A549 (cell line): ENCODE measurements at regions not wholly inside any gene's neighbourhood (a gene's known extent, or its start where the extent isn't known, plus 50 kb on each side); places are given as distances from the start of the nearest gene placed in this dataset.

Source experiments
- ATAC-seq, 2 experiments: fragments of 200-7000 bp in 1 of 2; fragments of >200 bp in 1 of 2; cut with Nextera tagmentation in 1 of 2; cut with Tn5 transposase in 1 of 2; 3 replicates each; pipeline versions ENCODE4 v1.8.0 to v1.9.1; 2018 to 2020; ENCODE audit warnings: mild to moderate bottlenecking in 1 of 2, moderate library complexity in 1 of 2
- CTCF ChIA-PET: fragments of 300-600 bp; sonication (Branson Sonifier 250); formaldehyde crosslinking; extraction: SDS; loops from one replicate; lab custom pipeline; 2021; ENCODE audit warnings: antibody characterized with exemption, inconsistent platforms; lab: Yijun Ruan, JAX
- POLR2A ChIA-PET: fragments of 350-600 bp; formaldehyde crosslinking; extraction: SDS; loops from one replicate; lab custom pipeline; 2021; ENCODE audit warnings: antibody characterized with exemption, inconsistent platforms; lab: Yijun Ruan, JAX
- DNase-seq, 2 experiments: peaks; one replicate each; pipeline versions ENCODE4 v3.0.0 to v3.0.0-alpha.2; 2011 to 2016; ENCODE audit warnings: low read depth in 1 of 2, low spot score in 1 of 2
- FAIRE-seq: peaks from 2 replicates; lab custom pipeline; 2011; peaks lifted over from hg19 to GRCh38; lab: Jason Lieb, UNC
- H3K27ac ChIP-seq, 2 experiments: fragments of >200 bp; sonication (Bioruptor Twin); formaldehyde crosslinking; 3 replicates each; pipeline ENCODE4 v1.5.1; 2016 to 2017
- H3K4me1 ChIP-seq: fragments of >200 bp; sonication (Bioruptor Twin); formaldehyde crosslinking; 3 replicates; pipeline ENCODE4 v1.6.1; 2016
- H3K4me2 ChIP-seq: fragments of >200 bp; sonication (Bioruptor Twin); formaldehyde crosslinking; 3 replicates; pipeline ENCODE4 v1.6.1; 2016
- H3K4me3 ChIP-seq: fragments of >200 bp; sonication (Bioruptor Twin); formaldehyde crosslinking; 3 replicates; pipeline ENCODE4 v1.5.1; 2016
- H3K9me3 ChIP-seq: fragments of >200 bp; sonication (Bioruptor Twin); formaldehyde crosslinking; 3 replicates; pipeline ENCODE4 v1.6.1; 2016
- CEBPB ChIP-seq, 2 experiments: fragments of >200 bp in 1 of 2; sonication (Bioruptor Twin) in 1 of 2; formaldehyde crosslinking in 1 of 2; IDR thresholded peaks; 2 replicates each; pipeline ENCODE4 v1.6.1; 2012 to 2016
- CHD2 ChIP-seq: fragments of 150-350 bp; IDR thresholded peaks from 2 replicates; pipeline ENCODE4 v1.6.1; 2014; ENCODE audit warnings: low read length; ENCODE audit not compliant: partially characterized antibody
- ELK1 ChIP-seq: fragments of 150-350 bp; IDR thresholded peaks from 2 replicates; pipeline ENCODE4 v1.6.1; 2014; ENCODE audit warnings: low read depth, mild to moderate bottlenecking, low read length
- EP300 ChIP-seq, 2 experiments: fragments of >200 bp; sonication (Bioruptor Twin); formaldehyde crosslinking; IDR thresholded peaks; 2 replicates in 1 of 2; 3 replicates in 1 of 2; pipeline ENCODE4 v1.6.1; 2016 to 2017
- JUN ChIP-seq, 2 experiments: fragments of >200 bp; sonication (Bioruptor Twin); formaldehyde crosslinking; IDR thresholded peaks; 2 replicates in 1 of 2; 3 replicates in 1 of 2; pipeline ENCODE4 v1.6.1; 2016 to 2017
- MAFK ChIP-seq: fragments of 450-650 bp; IDR thresholded peaks from 2 replicates; pipeline ENCODE4 v1.6.1; 2014; ENCODE audit not compliant: partially characterized antibody
- MAZ ChIP-seq: fragments of 150-350 bp; IDR thresholded peaks from 2 replicates; pipeline ENCODE4 v1.6.1; 2014; ENCODE audit warnings: antibody characterized with exemption, low read depth, low read length, borderline replicate concordance
- MYC ChIP-seq: IDR thresholded peaks from 2 replicates; pipeline ENCODE4 v1.6.1; 2012; ENCODE audit warnings: mild to moderate bottlenecking, inconsistent platforms, low read length, improper control_type of control experiment, borderline replicate concordance
- NFE2L2 ChIP-seq: fragments of 150-350 bp; conservative IDR thresholded peaks from 2 replicates; pipeline ENCODE4 v1.6.1; 2014; ENCODE audit warnings: low read length
- NR3C1 ChIP-seq: fragments of >200 bp; sonication (Bioruptor Twin); formaldehyde crosslinking; IDR thresholded peaks from 3 replicates; pipeline ENCODE4 v1.6.1; 2017
- PHF8 ChIP-seq: fragments of 200-600 bp; sonication (generic); IDR thresholded peaks from 2 replicates; pipeline ENCODE4 v1.6.1; 2016; ENCODE audit warnings: low read depth, mild to moderate bottlenecking, antibody characterized with exemption, moderate library complexity, borderline replicate concordance
- RAD21 ChIP-seq, 2 experiments: fragments of >200 bp in 1 of 2; sonication (Bioruptor Twin) in 1 of 2; formaldehyde crosslinking in 1 of 2; IDR thresholded peaks in 1 of 2; conservative IDR thresholded peaks in 1 of 2; 2 replicates in 1 of 2; 3 replicates in 1 of 2; pipeline ENCODE4 v1.6.1; 2012 to 2018; ENCODE audit warnings: inconsistent platforms in 1 of 2
- RARB ChIP-seq: fragments of 250-450 bp; sonication (Bioruptor Pico); IDR thresholded peaks from 2 replicates; pipeline ENCODE4 v1.8.0; 2021; ENCODE audit warnings: mild to moderate bottlenecking, moderate library complexity
- RCOR1 ChIP-seq: fragments of 150-350 bp; IDR thresholded peaks from 2 replicates; pipeline ENCODE4 v1.6.1; 2014; ENCODE audit warnings: antibody characterized with exemption, low read length, low read depth
- REST ChIP-seq: fragments of 200-600 bp; sonication (generic); IDR thresholded peaks from 2 replicates; pipeline ENCODE4 v1.6.1; 2016; ENCODE audit warnings: antibody characterized with exemption, mild to moderate bottlenecking, moderate library complexity
- SMC3 ChIP-seq: fragments of >200 bp; sonication (Bioruptor Twin); formaldehyde crosslinking; IDR thresholded peaks from 3 replicates; pipeline ENCODE4 v1.6.1; 2018; ENCODE audit warnings: inconsistent platforms
- WGBS: methylation state at CpG from one replicate; pipeline ENCODE4 v1.1.6; 2017; ENCODE audit errors: missing lambda C conversion rate; 5-methylcytosine and 5-hydroxymethylcytosine counted together
- TF ChIP-seq, protein P1 (sequence below): fragments of >200 bp; sonication (Bioruptor Twin); formaldehyde crosslinking; IDR thresholded peaks from 3 replicates; pipeline ENCODE4 v1.5.1; 2016
- TF ChIP-seq, protein P2 (sequence below): fragments of 250-450 bp; sonication (Bioruptor Pico); IDR thresholded peaks from 2 replicates; pipeline ENCODE4 v1.5.0; 2020; ENCODE audit warnings: low read depth, mild to moderate bottlenecking, moderate library complexity
- TF ChIP-seq, protein P3 (sequence below): IDR thresholded peaks from 2 replicates; pipeline ENCODE4 v1.6.1; 2012
- TF ChIP-seq, protein P4 (sequence below): IDR thresholded peaks from 2 replicates; pipeline ENCODE4 v1.6.1; 2012; ENCODE audit warnings: low read depth, borderline replicate concordance
- TF ChIP-seq, protein P5 (sequence below): fragments of 450-650 bp; IDR thresholded peaks from 2 replicates; pipeline ENCODE4 v1.6.1; 2014; ENCODE audit warnings: antibody characterized with exemption

GRCh38 chr1:186617926-186618325 lies 62.3 kb downstream of the PTGS2 start:
- peak overlapping the region; percentile 44 for H3K4me3 ChIP-seq

More at GRCh38 chr1:186617926-186618325, 62.3 kb downstream of the PTGS2 start:
- Histone ChIP-seq H3K27ac (peak overlapping the region; percentile 79), H3K4me1 (peaks cover 7% of the 10 kb centered on the region), H3K4me2 (peak overlapping the region; percentile 96), H3K9me3 (no peaks in the 10 kb centered on the region)
- FAIRE-seq (no peak), DNase-seq (peak; percentile 56 to 57), ATAC-seq (peak; percentile 90 to 91)
- ChIA-PET CTCF (interaction anchor here (0.7 to 4.2 kb wide), 10 partner anchors 11 to 368 kb away, joined by 3 to 13 read pairs (median 4); partner anchors contain the start of gene PTGS2), POLR2A (interaction anchor here (0.9 to 1.6 kb wide), 2 partner anchors 12 to 62 kb away, joined by 3 to 6 read pairs; partner anchors contain the start of gene PTGS2)
- TF ChIP-seq NR3C1 (no peak), RCOR1 (no peak), RARB (CRISPR knock-in tag) (no peak), MAZ (no peak), PHF8 (no peak), SMC3 (peak; percentile 49), REST (no peak), EP300 (IDR thresholded peaks at IDR 0.05) (no peak), RAD21 (conservative IDR thresholded peaks at IDR 0.05 in 1 of 2, IDR thresholded peaks at IDR 0.05 in 1 of 2) (peak; percentile 44 to 47; a peak in 4 of 5 replicates), ELK1 (no peak), MYC (no peak), MAFK (peak; percentile 82), CHD2 (no peak), CEBPB (IDR thresholded peaks at IDR 0.05) (no peak), JUN (IDR thresholded peaks at IDR 0.05) (no peak), NFE2L2 (no peak)
- TF ChIP-seq, protein P1, sequence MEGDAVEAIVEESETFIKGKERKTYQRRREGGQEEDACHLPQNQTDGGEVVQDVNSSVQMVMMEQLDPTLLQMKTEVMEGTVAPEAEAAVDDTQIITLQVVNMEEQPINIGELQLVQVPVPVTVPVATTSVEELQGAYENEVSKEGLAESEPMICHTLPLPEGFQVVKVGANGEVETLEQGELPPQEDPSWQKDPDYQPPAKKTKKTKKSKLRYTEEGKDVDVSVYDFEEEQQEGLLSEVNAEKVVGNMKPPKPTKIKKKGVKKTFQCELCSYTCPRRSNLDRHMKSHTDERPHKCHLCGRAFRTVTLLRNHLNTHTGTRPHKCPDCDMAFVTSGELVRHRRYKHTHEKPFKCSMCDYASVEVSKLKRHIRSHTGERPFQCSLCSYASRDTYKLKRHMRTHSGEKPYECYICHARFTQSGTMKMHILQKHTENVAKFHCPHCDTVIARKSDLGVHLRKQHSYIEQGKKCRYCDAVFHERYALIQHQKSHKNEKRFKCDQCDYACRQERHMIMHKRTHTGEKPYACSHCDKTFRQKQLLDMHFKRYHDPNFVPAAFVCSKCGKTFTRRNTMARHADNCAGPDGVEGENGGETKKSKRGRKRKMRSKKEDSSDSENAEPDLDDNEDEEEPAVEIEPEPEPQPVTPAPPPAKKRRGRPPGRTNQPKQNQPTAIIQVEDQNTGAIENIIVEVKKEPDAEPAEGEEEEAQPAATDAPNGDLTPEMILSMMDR, result peak; percentile 33
- TF ChIP-seq, protein P2, sequence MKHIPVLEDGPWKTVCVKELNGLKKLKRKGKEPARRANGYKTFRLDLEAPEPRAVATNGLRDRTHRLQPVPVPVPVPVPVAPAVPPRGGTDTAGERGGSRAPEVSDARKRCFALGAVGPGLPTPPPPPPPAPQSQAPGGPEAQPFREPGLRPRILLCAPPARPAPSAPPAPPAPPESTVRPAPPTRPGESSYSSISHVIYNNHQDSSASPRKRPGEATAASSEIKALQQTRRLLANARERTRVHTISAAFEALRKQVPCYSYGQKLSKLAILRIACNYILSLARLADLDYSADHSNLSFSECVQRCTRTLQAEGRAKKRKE (CRISPR knock-in tag), result no peak
- TF ChIP-seq, protein P3, sequence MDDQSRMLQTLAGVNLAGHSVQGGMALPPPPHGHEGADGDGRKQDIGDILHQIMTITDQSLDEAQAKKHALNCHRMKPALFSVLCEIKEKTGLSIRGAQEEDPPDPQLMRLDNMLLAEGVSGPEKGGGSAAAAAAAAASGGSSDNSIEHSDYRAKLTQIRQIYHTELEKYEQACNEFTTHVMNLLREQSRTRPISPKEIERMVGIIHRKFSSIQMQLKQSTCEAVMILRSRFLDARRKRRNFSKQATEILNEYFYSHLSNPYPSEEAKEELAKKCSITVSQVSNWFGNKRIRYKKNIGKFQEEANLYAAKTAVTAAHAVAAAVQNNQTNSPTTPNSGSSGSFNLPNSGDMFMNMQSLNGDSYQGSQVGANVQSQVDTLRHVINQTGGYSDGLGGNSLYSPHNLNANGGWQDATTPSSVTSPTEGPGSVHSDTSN, result no peak
- TF ChIP-seq, protein P4, sequence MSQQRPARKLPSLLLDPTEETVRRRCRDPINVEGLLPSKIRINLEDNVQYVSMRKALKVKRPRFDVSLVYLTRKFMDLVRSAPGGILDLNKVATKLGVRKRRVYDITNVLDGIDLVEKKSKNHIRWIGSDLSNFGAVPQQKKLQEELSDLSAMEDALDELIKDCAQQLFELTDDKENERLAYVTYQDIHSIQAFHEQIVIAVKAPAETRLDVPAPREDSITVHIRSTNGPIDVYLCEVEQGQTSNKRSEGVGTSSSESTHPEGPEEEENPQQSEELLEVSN, result no peak
- TF ChIP-seq, protein P5, sequence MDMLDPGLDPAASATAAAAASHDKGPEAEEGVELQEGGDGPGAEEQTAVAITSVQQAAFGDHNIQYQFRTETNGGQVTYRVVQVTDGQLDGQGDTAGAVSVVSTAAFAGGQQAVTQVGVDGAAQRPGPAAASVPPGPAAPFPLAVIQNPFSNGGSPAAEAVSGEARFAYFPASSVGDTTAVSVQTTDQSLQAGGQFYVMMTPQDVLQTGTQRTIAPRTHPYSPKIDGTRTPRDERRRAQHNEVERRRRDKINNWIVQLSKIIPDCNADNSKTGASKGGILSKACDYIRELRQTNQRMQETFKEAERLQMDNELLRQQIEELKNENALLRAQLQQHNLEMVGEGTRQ, result no peak
- 8% methylated on average over 7 of the region's 7 CpGs for WGBS
